GM06990 (cell line): ENCODE measurements at regions not wholly inside any gene's neighbourhood (a gene's known extent, or its start where the extent isn't known, plus 50 kb on each side); places are given as distances from the start of the nearest gene placed in this dataset.

Experiments used
- DNase-seq: peaks from one replicate; pipeline ENCODE4 v3.0.0-alpha.2; 2011; ENCODE audit not compliant: insufficient read length; ENCODE audit errors: extremely low read depth
- H3K27me3 ChIP-seq: replicated peaks from 2 replicates; pipeline ENCODE4 v1.6.0; 2011; ENCODE audit warnings: low read length; ENCODE audit not compliant: control insufficient read depth, insufficient read depth
- H3K36me3 ChIP-seq: 2 replicates; pipeline ENCODE4 v1.5.1; 2011; ENCODE audit warnings: low read length; ENCODE audit not compliant: control insufficient read depth, insufficient read depth
- H3K4me3 ChIP-seq: replicated peaks from 2 replicates; pipeline ENCODE4 v1.5.1; 2011; ENCODE audit warnings: low read depth, mild to moderate bottlenecking, control low read depth, low read length
- CTCF ChIP-seq: IDR thresholded peaks from 2 replicates; pipeline ENCODE4 v1.5.1; 2011; ENCODE audit warnings: low read length, control low read depth, mild to moderate bottlenecking, inconsistent platforms; ENCODE audit not compliant: insufficient read depth, poor library complexity, severe bottlenecking

- DNase-seq, result no peak
- H3K4me3 ChIP-seq, result no peak overlapping the region
- H3K36me3 ChIP-seq, result no peaks in the 10 kb centered on the region
- H3K27me3 ChIP-seq, result no peaks in the 10 kb centered on the region
- no peak for TF ChIP-seq CTCF
Observed at GRCh38 chr5:2272039-2272438, 389.3 kb upstream of the IRX4 start.

GRCh38 chr5:2271316-2271715, 388.6 kb upstream of the IRX4 start:
- H3K27me3 ChIP-seq, result no peaks in the 10 kb centered on the region

GRCh38 chr5:2270467-2270866, 387.7 kb upstream of the IRX4 start:
- TF ChIP-seq CTCF, result no peak
- H3K36me3 ChIP-seq, result no peaks in the 10 kb centered on the region
- DNase-seq, result no peak
- H3K27me3 ChIP-seq, result no peaks in the 10 kb centered on the region
- no peak overlapping the region for H3K4me3 ChIP-seq

More at GRCh38 chr5:2271316-2271715, 388.6 kb upstream of the IRX4 start:
- Histone ChIP-seq H3K36me3 (no peaks in the 10 kb centered on the region), H3K4me3 (no peak overlapping the region)
- TF ChIP-seq CTCF, result no peak
- no peak for DNase-seq

GRCh38 chr5:2269656-2270055, 386.9 kb upstream of the IRX4 start:
- H3K27me3 ChIP-seq, result no peaks in the 10 kb centered on the region
- no peaks in the 10 kb centered on the region for H3K36me3 ChIP-seq
- DNase-seq, result no peak
- H3K4me3 ChIP-seq, result no peak overlapping the region
- TF ChIP-seq CTCF, result no peak

GRCh38 chr5:2267991-2268390, 385.3 kb upstream of the IRX4 start:
- Histone ChIP-seq H3K36me3 (no peaks in the 10 kb centered on the region), H3K27me3 (no peaks in the 10 kb centered on the region), H3K4me3 (no peak overlapping the region)
- DNase-seq, result no peak
- no peak for TF ChIP-seq CTCF

GRCh38 chr5:2266641-2267240, 384.0 kb upstream of the IRX4 start:
- H3K27me3 ChIP-seq, result no peaks in the 10 kb centered on the region
- no peak overlapping the region for H3K4me3 ChIP-seq
- DNase-seq, result no peak
- no peaks in the 10 kb centered on the region for H3K36me3 ChIP-seq
- no peak for TF ChIP-seq CTCF
